GM18868 (cell line): ENCODE measurements at regions not wholly inside any gene's neighbourhood (a gene's known extent, or its start where the extent isn't known, plus 50 kb on each side); places are given as distances from the start of the nearest gene placed in this dataset.
"Not testable (repeated sequence)": the region's sequence is repeated elsewhere in the genome, so short reads cannot be mapped to it uniquely, and the experiment has no call there.

ENCODE experiments used
- ATAC-seq: cut with Tn5 transposase; IDR thresholded peaks from one replicate; pipeline ENCODE4 v1.9.1; 2021; ENCODE audit warnings: mild to moderate bottlenecking, moderate library complexity; ENCODE audit not compliant: unreplicated experiment

DNA sequence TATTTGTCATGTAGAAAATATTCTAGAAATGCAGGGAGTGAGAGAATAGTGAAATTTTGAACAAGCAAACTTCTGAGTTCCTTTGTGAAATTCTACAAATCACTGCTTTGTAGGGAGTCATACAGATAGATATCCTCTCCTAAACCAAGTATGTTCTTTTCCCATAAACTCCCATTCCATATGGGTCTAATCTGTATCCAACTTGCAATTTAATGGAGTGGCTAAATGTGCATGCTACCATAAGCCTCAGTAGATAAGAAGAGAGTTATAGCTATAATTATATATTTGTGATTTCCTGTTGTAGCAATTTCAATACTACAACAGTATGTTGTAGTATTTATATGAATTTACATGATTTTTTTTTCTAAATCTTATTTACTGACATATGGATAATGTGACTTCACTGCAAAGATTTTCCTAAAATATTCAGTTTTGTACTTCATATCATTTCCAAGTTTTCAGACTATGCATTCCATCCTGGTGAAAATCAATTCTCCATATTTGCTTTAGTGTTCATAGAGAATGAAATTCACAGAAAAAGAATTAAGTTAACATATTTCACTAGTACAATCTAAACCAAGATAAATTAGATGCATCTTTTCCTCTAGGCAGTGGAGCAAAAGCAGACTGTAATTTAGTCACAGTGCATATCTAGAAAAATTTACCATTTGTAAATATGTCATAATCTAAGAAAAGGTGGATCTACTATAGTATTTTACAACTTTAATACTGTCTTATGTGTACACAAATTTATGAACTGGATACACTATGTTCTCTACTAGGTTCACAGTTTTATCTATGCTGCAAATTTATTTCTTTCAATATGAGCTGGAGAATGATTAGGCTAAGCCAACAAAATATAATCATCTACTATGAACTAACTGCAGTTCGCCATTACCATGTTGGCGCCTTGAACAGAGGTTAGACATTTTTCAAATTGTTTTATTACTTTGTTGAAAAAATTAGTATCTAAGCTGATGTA, 372.9 kb upstream of the NDST3 start:
- no peak for ATAC-seq

DNA sequence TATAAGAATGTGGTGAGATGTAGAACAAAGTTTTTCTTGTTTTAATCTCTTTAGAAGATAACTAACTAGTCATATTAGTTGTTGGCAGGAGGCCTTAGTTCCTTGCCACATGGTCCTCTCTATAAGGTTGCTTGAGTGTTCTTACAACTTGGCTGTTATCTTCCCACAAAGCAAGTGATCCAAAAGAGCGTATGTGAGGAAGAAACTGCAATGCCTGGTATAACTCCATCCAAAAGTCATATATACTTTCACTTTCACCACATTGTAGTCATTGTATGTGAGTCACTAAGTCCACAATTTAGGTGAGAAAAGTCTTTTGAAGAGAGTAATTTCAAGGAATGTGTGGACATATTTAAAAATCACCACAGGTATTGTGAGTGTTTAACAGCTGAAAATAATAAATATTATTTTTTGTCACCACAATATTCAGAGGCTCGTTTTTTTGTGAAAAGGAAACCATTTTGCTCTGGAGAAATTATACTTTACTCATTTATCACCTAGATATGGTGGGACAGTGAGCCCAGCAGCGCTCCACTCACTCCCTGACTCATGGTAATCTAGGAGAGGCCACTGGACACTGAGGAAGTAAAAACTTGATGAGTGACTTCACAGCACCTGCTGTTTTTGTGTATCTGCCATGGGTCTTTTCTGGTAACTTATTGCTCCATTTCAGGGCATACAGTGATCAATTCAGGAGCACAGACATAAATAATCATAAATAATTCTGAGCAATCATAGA, 369.4 kb upstream of the NDST3 start:
- ATAC-seq = peak; percentile 64

DNA sequence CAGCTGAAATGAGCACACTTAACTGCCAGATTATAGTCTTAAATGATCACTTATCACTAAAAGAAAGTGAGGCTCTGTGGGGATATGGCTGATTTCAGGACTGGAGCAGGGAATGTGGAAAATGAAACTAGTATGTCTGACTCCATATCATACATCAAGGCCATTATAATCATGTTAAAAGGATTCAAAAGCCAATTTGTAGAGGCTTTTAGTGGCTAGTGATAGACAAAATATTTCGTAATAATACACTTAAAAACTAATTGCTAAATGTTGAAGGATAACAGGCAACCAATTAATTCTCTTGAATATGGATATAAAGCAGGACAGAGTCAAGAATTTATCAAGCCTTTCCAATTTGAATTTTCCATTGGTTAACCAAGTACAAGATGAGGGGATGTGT, 358.1 kb upstream of the NDST3 start:
- no peak for ATAC-seq

DNA sequence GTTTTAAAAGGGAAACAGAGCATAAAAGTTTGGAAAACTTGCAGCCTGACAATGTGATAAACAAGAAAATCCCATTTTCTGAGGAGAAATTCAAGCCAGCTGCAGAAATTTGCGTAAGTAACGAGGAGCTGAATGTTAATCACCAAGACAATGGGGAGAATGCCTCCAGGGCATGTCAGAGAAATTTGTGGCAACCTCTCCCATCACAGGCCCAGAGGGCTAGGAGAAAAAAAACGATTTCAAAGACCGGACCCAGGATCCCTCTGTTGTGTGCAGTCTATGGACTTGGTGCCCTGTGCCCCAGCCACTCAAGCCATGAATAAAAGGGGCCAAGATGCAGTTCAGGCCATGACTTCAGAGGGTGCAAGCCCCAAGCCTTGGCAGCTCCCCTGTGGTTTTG, 355.4 kb upstream of the NDST3 start:
- no peak for ATAC-seq

DNA sequence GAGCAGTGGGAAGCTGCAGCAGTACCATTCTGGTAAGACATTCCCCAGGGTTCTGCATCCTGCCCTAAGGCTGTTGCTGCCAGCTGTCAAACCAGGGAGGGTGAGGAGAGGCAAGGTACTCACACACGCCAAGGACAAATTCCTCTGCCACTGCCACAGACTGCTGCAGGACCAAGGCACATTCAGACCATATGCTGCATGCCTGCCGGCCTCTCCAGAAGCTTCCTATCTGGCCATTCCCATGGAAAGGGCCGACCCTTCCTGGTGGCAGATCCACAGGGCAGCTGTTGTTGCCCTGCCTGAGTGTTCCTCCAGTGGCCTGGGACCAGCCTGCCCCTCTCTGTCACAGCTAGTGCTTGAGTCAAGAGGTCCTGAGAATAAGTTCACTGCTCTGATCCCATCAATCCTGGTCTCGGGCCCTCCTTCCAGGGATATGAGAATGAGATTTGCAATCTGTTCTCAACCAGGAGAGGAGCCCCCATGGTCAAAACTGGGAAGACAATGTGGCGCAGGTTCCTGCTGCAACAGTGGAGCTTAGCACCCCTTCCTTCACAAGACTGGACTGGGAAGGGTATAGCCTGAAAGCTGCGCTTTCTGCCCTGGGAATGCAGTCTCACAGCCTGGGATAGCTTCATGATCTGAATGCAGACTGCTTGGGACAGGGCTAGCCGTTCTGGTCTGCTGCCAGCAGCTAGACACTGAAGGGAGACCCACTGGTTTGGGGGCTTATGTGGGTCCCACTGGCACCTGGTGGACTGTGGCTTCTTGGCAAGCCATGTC, 342.5 kb upstream of the NDST3 start:
- no peak for ATAC-seq

DNA sequence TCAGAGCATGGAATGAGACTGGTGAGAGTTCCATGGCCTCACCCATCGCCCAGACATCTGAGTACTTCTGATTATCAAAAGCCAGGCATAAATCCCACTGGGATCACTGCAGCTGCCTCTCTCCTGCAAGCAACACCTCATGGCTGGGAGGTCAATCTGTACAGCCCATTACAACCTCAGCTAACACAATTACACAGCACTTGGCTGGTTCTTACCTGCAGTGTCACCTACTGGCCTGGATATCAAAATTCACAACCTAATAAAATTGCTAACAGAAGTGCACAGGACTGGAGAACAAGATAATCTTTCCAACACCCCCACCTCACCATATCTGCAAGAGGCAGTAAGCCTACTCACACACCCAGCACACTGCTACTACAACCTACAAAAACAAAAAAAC, 341.7 kb upstream of the NDST3 start:
- no peak for ATAC-seq

DNA sequence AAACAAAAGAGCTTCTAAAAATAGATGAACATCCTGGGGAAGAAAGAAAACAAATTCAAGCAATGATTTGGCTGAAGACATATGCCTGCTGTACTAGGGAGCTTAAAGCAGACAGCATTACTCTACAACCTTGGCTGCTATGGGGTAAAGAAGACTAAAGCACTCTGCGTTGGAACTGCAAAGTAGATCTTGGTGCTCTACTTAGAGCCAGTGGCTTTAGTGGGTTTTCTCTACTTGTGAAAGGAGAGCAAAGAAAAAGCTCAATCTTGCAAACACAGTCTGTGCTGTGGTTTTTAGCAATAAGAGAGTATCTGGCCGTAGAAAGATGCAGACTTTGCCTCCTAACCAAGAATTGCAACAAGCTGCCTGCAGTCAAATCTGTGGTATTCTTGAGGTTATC, 334.7 kb upstream of the NDST3 start:
- ATAC-seq = no peak

DNA sequence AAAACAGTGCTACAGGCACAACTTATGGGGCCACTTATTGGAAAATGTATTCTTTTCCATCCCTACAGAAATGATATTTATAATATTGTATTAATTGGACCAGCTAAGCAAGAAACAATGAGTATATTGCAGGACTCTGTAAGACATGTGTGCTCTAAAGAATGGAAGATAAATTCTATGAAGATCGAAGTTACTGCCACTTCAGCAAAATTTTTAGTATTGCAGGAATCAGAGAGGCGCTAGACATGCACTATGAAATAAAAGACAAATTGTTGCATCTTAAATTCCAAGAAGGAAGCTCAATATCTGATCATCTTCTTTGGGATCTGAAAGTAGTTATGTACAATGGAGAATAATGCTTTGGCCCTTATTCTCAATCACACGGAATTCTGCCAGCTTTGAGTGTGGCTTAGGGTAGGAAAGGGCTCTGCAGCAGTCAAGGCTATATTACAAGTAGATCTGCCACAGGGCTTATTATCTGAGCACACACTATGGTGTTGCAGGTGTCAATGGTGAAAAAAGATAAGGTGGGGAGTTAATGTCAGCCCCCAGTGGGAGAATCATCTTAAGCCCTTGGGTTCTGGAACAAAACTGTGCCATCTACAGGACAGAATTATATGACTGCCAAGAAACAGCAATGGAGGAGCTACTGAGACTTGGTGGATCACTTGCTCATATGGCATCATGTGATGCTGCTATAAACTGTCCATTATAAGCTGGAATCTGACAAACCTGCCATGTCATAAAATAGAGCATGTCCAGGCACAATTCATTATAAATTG, 334.0 kb upstream of the NDST3 start:
- peak; percentile 91 for ATAC-seq

DNA sequence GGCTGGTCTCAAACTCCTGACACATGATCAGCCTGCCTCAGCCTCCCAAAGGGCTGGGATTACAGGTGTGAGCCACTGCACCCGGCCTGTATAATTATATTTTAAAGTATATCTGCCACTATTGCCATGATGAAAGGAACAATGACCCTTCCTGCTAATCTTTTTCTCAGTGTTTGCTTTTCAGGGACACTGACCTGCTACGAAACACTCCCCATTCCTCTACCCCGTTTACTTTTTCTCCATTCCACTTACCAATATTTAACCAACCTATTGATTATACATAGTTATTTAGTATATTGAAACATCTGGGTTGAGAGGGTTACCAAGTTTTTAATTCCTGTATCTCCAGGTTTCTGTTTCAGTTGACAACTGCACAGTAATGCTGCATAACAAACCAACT, 331.9 kb upstream of the NDST3 start:
- no peak for ATAC-seq

DNA sequence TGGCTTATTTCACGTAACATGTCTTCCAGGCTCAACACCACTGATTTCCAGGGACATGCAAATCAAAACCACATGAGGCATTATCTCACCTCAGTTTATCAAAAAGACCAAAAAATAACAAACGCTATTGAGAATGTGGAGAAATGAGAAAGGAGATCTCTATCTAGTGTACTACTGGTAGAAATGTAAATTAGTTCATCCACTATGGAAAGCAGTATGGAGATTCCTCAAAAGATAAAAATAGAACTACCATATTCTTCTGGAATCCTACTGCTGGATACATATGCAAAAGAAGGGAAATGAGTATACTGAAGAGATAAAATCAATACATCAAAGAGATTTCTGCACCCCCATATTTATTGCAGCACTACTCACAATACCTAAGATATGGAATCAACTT, 329.6 kb upstream of the NDST3 start:
- no peak for ATAC-seq

DNA sequence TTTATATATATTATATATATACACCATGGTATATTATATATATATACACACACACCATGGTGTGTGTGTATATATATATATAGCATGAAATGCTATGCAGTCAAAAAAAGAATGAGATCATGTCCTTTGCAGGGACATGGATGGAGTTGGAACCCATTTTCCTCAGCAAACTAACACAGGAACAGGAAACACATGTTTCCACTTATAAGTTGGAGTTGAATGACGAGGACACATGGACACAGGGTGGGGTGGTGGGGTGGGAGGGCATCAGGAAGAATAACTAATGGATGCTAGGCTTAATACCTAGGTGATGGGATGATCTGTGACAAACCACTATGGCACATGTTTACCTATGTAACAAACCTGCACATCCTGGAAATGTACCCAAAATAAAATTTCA, 293.6 kb upstream of the NDST3 start:
- ATAC-seq = no peak

DNA sequence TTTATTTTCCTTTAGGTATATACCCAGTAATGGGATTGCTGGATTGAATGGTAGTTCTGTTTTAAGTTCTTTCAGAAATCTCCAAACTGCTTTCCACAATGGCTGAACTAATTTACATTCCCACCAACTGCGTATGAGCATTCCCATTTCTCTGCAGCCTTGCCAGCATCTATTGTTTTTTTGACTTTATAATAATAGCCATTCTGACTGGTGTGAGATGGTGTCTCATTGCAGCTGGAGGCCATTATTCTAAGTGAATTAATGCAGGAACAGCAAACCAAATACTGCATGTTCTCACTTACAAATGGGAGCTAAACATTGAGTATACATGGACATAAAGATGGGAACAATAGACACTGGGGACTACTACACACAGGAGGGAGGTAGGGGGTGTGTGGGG, 288.9 kb upstream of the NDST3 start:
- ATAC-seq = not testable (repeated sequence)

DNA sequence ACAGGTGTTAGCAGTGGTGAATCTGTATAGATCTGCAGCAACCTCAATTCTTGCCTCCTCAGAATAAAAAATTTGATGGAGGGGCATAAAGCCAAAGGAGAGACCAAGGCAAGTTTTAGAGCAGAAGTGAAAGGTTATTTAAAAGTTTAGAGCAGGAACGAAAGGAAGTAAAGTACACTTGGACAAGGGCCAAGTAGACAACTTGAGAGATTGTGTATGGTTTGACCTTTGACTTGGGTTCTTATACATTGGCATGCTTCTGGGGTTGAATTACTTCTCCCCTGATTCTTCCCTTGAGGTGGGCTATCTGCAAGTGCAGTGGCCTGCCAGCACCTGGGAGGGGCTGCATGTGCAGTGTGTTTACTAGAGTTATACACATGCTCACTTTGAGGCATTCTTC, 278.8 kb upstream of the NDST3 start:
- ATAC-seq = no peak

DNA sequence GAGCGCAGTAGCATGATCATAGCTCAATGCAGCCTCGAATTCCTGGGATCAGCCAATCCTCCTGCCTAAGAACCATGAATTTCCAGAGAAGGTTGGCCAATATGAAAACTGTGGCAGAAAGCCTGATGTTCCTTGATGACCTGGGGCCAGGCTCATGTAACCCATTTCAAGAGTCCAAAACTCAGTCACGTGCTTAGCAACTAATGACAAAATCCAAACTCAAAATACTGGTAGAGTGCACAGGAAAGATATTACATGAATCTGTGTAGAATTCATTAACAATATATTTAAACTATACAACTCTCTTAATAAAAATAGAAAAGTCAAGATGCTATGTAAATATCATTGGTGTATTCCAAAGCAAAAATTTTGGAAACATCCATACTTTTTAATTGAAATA, 265.7 kb upstream of the NDST3 start:
- no peak for ATAC-seq

DNA sequence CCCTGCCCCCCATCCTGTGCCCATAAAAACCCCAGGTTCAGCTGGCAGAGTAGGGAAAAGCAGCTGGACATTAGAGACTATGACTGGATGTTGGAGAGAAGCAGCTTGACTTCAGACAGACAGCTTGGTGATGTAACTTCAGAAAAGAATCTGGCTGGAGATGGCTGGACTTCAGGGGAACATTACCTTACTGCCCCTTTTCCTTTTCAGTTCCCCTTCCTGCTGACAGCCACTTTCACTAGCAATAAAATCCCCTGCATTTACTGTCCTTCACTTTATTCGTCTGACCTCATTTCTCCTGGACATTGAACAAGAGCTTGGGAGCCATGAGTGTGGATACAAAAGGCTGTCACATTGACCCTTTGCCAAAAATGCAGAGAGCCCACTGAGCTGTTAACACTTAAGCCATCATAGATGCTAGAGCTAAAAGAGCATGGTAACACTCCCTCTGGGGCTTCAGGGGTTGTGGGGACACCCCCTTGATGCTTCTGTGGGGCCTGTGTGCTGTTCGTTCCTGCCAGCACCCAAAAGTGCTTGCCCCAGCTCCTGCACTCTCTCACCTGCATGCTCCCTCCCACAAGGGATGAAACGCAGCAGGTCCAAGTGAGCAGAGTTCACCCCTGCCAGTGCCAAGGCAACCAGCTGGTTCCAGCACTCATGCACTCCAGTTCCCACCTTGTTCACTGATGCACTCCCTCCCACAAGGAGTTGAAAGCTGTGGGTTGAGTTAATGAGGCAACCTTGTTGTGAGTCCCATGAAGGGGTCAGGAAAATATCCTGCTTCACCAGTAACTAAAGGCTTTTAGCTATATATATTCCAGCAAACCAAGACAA, 263.8 kb upstream of the NDST3 start:
- peak; percentile 60 for ATAC-seq

DNA sequence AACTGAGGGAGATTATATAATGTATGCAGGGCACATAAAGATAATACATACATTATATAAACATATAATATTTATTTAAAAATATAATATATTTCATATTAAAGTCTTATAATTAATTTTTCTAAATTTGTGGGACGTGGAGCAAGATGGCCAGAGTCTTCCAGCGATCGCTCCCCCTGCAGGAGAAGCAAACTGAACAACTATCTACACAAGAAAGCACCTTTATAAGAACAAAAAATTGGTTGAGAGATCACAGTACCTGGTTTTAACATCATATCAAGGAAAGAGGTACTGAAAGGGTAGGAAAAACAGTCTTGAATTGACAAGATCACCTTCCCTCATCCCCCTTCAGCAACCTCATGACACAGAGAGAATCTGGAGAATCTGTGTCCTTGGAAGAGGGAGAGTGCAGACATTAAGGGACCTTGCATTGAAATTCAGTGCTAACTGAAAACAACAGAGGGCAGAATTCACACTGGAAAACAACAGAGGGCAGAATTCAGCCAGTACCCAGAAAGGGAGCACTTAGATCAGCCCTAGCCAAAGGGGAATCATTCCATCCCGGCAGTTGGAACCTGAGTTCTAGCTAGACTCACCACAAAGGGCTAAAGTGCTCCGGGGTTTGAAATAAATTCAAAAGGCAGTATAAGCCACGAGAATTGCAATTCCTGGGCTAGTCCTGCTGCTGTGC, 262.5 kb upstream of the NDST3 start:
- ATAC-seq = no peak

DNA sequence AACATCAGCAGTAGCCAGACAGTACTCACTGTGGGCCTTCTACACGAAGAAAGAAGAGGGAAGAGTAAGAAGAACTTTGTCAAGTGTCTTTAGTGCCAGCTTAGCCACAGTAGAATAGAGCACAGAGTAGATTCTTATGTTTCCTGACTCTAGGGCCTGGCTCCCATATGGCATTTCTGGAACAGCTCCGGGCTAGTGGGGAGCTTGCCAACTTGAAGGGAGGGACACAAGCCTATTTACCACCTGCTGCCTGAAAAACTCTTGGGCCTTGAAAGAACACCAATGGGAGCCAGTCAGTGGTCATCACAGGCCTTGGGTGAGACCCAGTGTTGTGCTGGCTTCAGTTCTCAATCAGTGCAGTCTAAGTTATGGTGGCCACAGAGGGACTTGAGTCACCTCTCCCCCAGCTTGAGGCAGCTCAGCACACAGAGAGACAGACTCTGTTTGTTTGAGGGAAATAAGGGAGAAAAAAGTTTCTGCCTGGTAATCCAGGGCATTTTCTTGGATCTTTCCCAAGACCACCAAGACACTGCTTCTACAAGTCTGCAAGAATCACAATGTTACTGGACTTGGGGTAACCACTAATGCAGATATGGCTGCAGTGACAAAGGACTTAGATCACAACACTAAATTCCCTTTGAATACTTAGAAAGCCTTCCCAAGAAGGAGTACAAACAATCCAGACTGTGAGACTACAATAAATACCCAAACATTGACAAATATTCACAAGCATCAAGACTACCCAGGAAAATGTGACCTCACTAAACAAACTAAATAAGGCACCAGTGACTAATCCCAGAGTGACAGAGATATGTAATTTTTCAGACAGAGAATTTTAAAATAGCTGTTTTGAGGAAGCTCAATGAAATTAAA, 261.0 kb upstream of the NDST3 start:
- ATAC-seq = no peak

DNA sequence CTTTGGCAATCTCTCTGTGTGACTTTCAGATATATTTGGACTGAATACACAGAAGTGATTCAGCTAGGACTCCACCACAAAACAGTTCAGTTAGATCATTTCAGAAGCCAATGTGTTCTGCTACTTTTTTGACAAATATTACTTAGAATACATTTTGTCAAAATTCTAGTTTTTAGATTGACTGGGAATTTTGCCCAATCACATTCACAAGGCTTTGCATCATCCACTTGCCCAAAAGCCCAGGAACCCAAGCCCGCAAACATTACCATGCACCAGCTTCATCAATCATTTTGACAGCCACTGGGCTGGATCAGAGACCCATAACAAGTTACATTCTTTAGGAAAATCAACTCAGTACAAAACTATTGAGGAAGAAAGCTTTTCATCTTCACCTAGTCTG, 256.6 kb upstream of the NDST3 start:
- ATAC-seq = no peak
